ENCODE measurements at regions not wholly inside any gene's neighbourhood (a gene's known extent, or its start where the extent isn't known, plus 50 kb on each side); places are given as distances from the start of the nearest gene placed in this dataset.

- no peak for DNase-seq (ENCODE audit: low spot score)
Measured at GRCh38 chr1:216822480-216822879, 99.3 kb upstream of the ESRRG start.

- DNase-seq (ENCODE audit: low spot score): no peak
Measured at GRCh38 chr1:216820345-216820744, 97.1 kb upstream of the ESRRG start.

- no peak for DNase-seq (ENCODE audit: low spot score)
Measured at GRCh38 chr1:216818284-216818683, 95.1 kb upstream of the ESRRG start.

DNA sequence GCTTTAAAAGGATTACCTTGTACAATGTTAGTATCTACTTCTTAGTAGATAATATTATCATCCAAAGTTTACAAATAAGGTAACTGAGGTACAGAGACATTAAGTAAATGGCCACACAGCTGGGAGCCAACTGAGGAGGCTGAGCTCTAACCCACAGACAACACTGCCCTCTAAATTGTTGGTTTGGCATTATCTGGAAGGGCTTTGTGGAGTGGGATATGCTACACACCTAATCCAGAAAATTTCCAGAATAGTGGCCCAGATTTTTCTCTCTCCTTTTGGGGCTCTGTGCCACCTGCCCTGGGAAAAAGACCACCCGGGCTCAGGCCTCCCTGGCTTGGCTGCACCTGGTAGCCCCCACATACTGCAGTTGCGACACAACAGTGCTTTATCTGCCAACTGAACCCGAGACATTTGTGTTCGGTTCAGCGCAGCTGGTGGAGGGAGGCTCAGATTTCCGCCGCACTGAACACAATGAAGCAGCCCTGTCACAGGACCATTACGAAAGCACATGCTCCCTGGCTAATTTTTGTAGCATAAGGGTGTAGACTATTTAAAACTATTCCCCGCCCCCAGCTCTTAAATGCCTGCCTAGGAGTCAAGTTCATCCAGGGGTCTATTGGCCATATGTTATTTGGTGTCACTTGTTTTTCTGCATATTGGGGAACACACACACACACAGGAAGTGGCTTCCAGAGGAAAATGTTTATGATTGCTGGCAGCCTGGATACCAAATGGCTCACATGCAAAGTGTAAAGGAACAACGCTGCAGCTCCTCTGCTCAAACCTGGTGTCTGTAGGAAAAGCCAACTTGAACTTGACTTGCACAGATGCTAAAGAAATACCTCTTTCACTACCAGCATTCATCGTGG is 92.3 kb upstream of the ESRRG start:
- DNase-seq (ENCODE audit: low spot score): peak; percentile 25

- no peak for DNase-seq (ENCODE audit: low spot score)
Measured at GRCh38 chr1:216814576-216815259, 91.5 kb upstream of the ESRRG start.

GRCh38 chr1:216812966-216813365 is 89.7 kb upstream of the ESRRG start:
- no peak for DNase-seq (ENCODE audit: low spot score)

DNA sequence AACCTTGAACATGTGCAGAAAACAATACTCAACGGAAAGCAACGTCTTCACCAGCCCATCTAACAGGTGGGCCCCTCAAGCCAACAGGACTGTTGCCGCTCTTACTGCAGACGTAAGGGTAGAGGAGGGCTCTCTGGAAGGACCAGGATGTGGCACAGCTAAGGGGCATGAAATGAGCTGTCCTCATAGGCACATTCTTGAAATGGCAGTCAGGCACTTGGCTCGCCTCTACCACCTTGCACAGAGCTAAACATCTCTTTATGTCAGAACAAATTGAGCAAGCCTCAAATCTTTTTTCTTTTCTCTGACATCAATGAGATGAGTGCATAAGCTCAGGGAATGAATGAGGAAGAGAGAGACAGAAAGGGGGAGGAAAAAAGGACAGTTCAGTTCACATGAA is 86.4 kb upstream of the ESRRG start:
- no peak for DNase-seq (ENCODE audit: low spot score)

- DNase-seq (ENCODE audit: low spot score): no peak
Measured at GRCh38 chr1:216807696-216808095, 84.5 kb upstream of the ESRRG start.

DNA sequence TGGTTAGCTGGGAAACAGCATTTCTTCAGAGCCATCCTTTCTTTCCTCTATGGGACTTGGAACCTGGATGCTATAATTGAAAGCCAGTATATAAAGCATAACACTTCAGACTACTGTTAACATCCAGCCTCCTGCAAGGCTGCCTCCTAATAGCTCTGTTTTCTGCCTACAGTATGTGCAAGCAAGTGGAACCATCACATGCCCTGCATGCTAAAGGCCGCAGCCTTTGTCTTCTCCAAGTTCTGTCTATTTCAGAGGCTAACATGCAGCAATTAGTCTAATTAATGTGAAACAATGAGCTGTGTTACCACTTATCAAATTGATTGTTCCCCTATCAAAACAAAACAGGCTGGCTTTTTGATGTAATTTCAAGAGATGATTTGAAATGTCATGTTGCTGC is 82.7 kb upstream of the ESRRG start:
- no peak for DNase-seq (ENCODE audit: low spot score)

DNA sequence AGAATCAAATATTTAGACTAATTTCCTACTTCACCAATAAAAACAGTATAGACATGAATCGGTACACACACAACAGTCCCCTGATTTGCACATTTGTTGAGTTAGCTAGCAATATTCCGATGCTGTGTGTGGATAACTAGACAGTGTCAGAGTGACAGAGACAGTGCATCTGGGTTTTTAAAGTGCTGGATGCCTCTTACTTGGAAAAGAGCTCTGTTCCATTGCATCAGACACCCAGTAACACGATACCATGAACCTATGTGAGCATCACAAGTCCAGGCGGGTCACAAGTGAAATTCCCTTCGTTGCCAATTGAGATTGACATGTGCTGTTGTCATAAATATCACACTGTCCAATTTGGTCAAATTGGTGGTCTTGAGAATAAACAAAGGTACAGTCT is 82.0 kb upstream of the ESRRG start:
- no peak for DNase-seq (ENCODE audit: low spot score)

- no peak for DNase-seq (ENCODE audit: low spot score)
Measured at GRCh38 chr1:216804111-216804510, 80.9 kb upstream of the ESRRG start.

DNA sequence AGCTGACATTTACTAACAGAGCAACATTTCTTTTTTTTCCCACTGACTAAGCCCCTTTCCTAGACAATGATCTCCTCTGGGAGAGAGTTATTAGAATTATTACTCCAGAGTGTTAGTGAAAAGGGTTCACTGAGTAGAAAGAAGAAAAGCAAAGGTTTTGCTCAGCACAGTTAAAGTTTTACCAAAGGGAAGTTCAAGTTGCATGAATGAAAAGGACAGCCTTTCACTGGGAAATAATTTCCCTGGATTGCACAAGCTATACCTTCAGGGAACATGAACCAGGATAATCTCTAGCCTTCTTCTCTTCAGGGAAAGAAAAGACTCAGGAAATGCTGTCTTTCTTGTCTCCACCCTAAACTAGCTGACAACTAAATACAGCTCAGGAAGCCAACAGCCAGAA is 71.4 kb upstream of the ESRRG start:
- DNase-seq (ENCODE audit: low spot score): no peak

GRCh38 chr1:216793973-216794372 is 70.7 kb upstream of the ESRRG start:
- no peak for DNase-seq (ENCODE audit: low spot score)

- no peak for DNase-seq (ENCODE audit: low spot score)
Measured at GRCh38 chr1:216793303-216793702, 70.1 kb upstream of the ESRRG start.

GRCh38 chr1:216788671-216789070 is 65.4 kb upstream of the ESRRG start:
- no peak for DNase-seq (ENCODE audit: low spot score)

- no peak for DNase-seq (ENCODE audit: low spot score)
Measured at GRCh38 chr1:216785737-216786136, 62.5 kb upstream of the ESRRG start.

DNA sequence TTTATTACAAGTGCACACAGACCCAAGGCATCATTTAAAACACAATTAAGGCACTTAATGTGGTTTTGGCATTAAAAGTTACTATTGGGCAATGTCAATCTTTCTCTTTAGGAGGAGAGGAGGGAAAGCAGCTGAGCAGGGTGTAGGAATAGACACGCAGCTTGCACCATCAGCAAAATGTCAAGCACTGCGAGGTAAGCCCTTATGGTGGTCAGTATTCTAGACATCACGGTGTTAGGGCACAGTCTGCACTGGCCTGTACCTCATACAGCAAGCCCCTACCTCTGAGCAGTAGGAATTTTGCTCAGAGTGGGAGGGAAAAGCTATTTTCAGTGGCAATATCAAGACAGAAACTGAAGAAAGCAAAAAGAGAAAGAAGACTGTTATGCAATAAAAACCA is 62.0 kb upstream of the ESRRG start:
- no peak for DNase-seq (ENCODE audit: low spot score)

GRCh38 chr1:216779686-216780085 is 56.5 kb upstream of the ESRRG start:
- DNase-seq (ENCODE audit: low spot score): no peak

GRCh38 chr1:216778737-216779136 is 55.5 kb upstream of the ESRRG start:
- DNase-seq (ENCODE audit: low spot score): no peak

GRCh38 chr1:216777148-216777547 is 53.9 kb upstream of the ESRRG start:
- DNase-seq (ENCODE audit: low spot score): no peak

Data from H4 (cell line).